ENCODE measurements at regions not wholly inside any gene's neighbourhood (a gene's known extent, or its start where the extent isn't known, plus 50 kb on each side); places are given as distances from the start of the nearest gene placed in this dataset.
"Not testable (repeated sequence)": the region's sequence is repeated elsewhere in the genome, so short reads cannot be mapped to it uniquely, and the experiment has no call there.

DNA sequence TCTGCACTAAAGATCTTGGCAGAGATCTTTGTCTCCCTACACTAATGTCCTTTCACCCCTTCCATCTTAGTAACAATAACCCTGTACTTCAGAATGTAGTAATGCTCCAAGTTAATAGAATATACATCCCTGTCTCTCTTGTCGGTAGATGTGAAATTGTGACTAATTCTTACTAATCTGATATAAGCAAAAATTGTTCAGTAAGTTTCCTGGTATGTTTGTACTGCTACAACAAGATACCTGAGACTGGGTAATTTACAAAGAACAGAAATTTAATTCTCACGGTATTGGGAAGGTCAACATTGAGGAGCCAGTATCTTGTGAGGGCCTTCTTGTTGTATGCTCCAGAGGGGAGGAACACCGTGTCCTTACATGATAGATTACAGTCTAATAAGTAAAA is 1686.6 kb upstream of the CDH9 start:
- no peak for FAIRE-seq

DNA sequence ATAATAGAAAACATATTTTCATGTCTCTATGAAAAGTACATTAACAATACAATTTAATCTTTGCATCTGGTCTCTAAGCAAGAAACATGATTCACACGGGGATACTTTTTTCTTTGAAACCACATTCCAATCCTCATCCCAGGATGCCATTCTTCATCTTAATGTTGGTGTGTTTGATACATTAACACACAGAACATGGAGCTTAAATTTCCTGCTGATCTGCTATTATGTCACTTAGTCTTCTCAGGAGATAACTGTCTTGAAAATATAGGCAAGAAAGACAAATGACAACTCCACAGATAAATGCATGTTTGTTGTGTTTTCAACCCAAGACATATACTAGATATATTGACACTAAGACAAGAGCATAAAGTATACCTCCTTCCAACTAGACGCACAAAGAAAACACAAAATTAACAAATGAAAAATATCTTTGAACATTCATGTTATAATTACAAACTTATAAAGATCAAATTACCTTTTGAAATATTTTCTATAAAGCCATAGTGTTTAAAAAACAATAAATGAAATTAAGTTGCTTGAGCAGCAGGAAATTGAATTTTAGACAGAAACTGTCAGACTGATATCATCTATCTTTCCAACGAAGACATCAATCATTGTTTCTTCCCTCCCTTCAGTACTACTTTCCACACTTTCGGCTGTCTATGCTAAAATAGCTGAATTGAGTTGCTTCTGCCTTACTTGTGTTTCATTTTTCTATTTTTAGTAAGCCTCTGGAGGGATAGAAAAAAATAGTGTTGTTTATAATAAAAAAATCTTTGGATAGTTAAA is 1676.7 kb upstream of the CDH9 start:
- no peak for FAIRE-seq

DNA sequence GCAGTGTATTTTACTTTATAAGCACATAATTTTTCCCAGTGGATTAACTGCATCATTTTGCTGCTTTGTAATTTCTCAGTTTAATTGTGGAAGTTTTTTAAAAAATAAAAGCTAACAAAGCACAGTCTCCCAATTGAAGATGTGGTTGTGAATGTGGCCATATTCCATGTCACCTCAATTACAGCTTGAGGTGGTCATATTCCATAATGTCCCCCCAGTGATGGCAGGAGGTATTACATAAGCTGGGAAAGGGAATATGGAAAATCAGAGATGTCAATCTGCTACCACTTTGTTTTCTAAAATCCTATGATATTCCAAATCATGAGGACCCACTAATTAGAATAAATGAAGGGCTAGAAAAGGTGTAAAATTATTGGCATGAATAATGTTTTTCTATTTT is 1672.0 kb upstream of the CDH9 start:
- no peak for FAIRE-seq

DNA sequence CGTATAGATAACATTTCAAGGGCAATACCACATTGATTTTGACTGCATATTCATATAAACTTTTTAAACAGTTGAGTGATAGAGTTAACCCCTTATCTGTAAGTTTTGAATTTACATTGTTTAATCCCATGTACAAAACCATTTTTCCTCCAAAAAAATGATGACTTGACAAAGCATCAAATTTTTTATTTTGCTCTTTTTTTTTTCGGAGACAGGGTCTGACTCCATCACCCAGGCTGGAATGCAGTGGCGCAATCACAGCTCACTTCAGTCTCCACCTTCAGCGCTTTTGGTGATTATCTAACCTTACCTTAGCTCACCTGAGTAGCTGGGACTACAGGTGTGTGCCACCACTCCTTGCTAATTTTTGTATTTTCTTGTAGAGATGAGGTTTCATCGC is 1670.1 kb upstream of the CDH9 start:
- FAIRE-seq: no peak

DNA sequence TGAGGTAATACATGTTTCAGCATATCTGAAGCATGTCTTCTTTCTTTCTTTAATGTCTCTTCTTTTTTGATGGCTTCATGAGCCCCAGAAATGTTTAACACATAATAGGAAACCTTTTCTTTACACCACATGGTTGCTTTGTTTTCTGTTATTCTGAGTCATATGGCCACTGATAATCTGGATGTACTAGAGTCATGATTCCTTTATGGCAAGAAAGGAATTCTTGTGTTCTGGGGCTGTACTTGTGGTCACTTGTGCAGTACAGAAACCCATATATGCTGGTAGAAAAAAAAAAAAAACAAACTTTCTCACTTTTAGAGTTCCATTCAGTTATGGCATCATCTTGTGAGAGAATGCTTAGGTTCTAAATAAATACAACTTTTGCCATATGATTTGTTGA is 1669.3 kb upstream of the CDH9 start:
- FAIRE-seq: no peak

DNA sequence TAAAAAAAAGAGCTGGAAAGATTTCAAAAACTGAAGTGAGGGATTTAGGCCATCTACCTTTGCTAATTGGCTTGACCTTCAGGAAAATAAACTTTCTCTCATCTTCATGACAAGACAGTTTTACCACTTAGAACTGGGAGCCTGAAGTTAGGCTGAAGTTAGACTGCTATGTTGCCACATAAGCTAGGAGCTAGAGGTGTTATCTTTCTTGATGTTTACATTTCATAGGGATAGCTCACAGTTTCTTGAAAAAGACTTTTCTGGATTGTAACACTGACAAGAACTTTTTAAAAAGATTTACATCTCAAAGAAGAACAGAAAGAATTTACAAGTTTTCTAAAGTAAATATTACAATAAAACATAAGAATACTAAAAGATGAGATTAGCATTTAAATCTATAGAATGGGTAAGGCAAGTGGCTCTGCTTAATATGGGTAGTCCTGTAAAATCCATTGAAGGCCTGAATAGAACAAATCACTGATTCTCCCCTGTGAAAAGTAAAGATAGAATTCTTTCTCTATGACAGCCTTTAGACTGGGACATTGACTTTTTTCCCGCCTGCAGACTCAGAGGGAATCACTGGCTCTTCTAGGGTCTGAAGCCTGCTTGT is 1665.4 kb upstream of the CDH9 start:
- no peak for FAIRE-seq

DNA sequence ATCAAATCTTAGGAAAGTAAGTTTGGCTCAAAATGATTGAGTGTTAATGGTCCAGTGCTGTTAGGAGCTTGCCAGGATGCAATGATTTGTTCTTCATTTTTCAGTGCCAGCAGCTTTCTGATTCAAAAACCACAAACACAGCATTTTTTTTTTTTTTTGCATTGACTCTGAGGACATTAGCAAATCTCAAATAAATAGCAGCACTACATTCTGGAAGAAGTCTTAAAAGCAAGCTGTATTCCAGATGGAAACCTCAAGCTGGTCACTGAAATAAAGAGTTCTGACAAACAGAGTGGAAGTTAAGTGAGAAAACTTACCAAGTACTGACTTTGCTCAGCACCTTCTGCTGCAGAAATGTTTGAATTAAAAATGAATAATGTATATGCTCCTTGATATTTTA is 1653.1 kb upstream of the CDH9 start:
- FAIRE-seq: no peak

DNA sequence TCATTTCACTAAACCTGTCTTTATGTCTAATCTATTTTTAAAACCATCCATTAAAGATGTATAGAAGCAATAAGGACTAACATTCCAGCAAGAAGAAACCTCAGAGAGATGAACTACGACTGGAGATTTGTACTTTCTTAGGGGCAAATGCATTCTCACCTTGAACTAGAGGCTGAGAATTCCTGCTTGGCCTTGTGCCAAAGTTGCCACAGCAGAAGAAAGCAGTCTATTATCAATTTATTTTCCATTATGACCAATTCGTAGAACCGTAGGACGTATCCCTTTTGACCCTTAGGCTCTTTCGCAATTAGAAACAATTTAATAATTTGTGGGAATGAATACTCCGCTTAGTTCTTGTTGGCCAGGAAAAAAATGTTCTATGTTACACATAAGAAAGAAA is 1647.4 kb upstream of the CDH9 start:
- no peak for FAIRE-seq

DNA sequence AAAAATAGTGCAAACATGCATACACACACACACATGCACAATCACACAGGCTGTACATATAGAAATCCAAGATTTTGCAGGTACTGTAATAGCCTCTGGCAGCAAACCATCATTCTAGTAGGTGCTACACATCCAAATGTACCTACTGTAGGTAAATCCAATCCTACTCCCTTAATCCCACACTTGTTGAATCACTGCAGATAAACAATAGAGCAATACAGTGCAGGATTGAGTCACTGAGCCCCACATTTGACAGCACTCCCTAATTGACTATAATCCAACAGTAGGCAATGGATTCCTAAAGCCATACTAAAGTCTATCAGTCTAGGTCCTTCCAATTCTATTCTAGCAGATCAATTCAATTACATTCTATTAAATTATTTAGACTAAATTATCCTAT is 1640.5 kb upstream of the CDH9 start:
- no peak for FAIRE-seq

DNA sequence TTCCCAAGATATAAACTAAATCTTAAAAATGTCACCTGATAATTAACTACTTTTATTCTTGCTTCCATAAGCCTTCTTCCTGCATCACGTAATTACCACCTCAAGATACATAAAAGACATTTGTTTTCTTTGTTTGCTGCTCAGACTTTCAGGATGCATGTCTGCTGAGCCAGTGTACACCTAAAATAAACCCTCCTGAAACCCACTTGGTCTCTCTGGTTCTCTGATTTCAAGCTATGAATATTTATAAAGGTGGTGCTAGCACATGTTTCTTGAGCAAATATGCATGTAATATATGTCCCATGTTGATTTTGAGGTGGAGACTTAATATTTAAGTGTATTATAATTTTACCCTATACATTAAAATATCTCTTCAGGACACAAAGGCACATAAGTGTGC is 1627.7 kb upstream of the CDH9 start:
- FAIRE-seq: no peak

DNA sequence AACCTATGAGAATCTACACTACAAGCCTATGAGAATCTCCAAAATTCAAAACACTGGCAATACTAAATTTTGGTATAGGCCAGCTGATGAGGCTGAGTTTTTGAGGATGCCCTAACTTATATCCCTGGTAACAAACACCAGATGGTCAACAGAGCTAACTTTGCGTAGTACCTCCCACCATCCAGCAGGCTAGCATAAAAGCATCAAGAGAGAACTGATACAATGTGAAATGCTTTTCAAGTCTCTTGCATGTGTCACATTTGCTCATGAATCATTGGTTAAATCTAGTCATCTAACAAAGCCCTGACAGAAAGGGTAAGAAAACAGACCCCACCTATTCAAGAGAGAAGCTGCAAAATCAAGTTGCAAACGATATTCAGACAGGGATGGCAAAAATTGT is 1609.7 kb upstream of the CDH9 start:
- no peak for FAIRE-seq

DNA sequence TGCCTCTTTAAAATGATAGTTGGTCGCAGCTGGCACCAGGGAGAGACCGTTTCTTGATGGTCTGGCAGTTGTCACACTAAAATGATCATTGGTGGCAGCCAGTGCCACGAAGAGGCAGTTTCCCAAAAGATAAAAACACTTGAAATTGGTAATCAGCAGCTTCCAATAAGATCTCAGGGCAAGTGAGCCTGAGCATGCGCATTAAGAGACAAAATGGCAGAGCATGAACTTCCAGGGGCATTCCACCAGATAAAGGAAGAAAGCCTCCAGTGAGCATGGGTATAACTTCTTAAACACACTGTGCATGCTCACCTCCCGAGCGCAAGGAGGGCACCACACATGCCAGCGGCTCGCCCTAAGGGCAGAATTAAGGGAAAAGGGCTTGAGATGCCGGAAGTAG is 1594.2 kb upstream of the CDH9 start:
- FAIRE-seq: no peak

DNA sequence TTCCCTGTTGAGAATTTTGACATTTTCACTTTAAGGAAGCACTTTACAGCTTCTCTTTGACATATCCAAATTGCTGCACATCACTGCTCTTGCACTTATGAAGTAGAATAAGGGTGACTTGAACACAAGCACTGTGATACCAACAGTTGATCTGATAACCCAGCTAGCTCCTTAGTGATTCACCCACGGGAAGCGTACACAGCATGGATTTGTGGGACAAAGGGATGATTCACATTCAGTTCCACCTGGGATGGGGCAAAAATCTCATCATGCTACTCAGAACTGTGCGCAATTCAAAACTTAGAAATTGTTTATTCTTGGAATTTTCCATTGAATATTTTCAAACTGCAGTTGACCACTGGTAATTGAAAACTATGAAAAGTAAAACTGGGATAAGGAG is 1565.5 kb upstream of the CDH9 start:
- FAIRE-seq: no peak

DNA sequence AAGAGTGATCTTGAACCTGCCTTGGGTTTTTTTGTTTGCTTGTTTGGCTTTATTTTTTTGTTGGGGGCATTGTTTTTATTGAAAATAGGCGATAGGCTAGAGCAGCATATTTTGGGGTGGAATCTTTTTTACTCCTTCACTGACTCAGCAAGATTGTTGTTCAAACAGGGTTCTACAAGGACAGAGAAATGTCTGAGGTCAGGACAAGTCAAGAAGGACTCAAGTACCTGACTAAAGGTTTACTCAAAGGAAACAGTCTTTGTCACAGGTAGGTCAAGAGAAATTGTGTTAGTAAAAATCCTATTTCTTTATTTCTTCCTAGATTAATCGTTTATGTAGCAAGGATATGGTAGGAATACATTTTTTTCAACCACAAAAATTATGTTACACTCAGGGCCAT is 1564.0 kb upstream of the CDH9 start:
- no peak for FAIRE-seq

DNA sequence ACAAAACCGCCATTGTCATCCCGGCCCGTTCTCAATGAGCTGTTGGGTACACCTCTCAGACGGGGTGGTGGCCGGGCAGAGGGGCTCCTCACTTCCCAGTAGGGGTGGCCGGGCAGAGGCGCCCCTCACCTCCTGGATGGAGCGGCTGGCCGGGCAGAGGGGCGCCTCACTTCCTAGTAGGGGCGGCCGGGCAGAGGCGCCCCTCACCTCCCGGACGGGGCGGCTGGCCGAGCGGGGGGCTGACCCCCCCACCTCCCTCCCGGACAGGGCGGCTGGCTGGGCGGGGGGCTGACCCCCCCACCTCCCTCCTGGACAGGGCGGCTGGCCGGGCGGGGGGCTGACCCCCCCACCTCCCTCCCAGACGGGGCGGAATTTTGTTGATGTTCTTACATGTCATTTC is 1558.3 kb upstream of the CDH9 start:
- FAIRE-seq: not testable (repeated sequence)

DNA sequence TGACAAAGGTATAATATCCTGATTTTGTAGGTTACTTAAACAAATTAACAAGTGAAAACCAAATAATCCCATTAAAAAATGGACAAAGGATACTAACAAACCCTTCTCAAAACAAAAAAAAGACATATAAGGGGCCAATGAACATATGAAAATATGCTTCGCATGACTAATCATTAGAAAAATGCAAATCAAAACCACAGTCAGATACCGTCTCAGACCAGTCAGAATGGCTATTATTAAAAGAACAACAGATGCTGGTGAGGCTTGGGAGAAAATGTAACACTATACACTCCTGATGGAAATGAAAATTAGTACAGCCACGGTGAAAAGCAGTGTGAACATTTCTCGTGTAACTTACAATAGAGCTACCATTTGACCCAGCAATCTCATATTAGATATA is 1542.2 kb upstream of the CDH9 start:
- no peak for FAIRE-seq

DNA sequence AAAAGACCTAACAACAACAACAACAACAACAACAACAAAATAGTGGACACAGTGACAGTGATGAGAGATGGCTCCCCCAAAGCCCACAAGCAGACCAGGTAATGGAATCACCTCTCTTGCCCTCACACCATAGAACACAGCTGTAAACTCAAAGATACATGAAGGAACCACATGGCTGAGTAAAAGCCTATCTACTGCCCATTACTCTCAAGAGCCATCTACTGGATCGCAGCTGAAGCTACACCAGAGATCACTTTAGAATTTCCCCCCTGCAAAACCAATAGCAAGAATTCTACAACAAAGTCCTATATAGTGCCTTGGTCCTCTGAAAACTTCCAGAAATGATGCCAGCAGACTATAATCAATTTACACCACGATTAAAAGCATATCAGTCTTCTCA is 1537.6 kb upstream of the CDH9 start:
- FAIRE-seq: no peak

DNA sequence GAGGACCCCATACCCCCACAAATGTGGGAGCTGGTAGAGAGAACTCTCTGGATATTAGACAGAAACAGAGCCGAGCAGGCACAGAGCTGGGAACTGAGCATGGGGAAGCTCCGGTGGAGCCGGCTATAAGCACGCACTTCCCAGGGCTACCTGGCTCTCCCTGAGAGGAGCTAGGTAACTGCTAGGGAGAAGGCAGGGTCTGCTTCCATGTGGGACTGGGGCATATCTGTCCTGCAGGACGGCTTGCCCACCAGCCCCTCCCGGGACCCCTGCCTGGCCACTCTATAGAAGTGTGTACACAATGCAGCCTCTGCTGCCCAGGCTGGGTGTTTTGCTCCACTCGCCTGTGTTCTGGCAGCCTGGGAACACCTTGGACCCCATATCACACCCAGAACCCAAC is 1537.0 kb upstream of the CDH9 start:
- FAIRE-seq: no peak

DNA sequence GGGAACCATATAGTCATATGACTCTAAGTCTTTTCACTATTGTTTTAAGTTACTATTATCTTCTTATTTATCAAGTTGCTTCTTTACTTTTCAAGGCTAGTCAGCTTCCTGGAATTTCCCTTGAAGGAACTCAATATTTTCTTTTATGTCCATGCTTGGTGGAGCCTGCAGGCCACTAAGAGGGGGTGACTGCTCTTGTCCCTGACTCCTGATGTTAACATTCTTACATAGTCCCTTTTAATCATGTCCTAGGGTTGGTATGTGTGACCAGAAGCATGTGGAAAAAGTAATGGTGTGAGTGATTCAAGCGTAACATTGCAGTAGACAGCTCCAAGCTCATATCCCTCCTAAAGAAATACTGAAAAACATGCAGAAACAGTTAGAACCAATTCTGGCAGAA is 1536.2 kb upstream of the CDH9 start:
- no peak for FAIRE-seq

DNA sequence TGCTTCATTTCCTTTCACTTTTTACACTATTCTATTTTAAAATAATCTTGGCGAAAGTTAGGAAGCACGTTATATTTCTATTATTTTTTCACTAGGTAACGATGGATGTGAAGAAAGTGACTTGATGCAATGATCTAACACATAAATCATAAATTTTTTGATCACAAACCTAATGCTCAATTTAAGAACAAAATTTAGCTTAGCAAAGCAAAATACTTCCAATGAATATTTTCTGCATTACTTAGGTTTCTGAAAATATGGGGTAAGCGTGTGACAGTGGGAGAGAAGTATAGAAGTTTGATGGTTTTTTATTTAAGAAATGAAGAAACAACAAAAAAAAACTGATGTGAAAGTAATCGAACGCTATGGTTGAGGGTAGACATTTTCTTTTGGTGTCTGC is 1528.7 kb upstream of the CDH9 start:
- no peak for FAIRE-seq

DNA sequence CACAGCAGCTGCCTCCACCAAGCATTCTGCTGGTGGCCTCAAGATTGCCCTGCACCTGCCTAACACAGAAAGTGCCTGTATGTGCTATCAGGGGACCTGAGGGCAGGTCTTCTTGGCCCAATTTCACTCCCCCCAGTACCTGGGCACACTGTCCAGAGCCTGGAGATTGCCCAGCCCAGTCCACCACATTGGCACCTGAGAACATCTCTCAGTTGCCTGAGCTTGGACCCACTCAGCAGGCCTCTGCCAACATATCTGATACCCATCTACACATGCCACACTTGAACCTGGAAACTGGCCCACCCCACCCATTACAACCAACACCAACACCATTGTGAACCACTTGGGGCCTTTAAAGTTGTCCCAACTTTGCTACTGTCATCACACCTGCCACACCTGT is 1523.1 kb upstream of the CDH9 start:
- FAIRE-seq: no peak

DNA sequence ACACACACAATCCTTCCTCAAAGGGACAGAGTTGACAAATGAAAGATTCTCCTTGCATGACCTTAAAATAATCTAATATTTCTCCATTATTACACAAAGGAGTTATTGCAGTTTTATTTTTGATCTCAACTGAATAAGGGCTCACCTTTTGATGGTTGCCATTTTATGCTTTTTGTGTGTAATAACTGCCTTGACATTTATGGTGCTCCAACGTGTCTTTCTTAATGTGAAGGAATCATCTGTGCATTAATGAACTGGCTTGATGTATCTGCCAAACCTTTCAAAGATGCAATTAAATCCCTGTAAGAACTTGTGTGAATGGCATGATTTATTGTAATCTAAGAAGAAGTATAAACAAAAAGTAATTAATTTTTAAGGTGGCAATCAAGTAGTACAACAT is 1519.8 kb upstream of the CDH9 start:
- FAIRE-seq: no peak

DNA sequence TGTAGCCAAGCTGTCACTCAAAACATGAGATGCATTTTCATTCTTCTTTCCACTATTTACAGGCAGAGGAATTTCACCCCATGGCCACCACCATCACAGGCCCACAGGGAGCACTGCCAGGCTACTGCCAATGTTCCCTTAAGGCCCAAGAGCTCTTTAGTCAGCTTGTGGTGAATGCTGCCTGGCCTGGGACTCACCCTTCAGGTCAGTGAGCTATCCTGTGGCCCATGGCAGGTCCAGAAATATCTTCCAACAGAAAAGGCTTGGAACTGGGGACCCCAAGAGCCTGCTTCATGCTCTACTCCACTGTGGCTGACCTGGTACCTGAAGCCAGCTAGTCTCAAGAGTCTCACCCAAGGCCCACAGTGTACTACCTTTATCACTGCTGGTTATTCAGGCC is 1518.7 kb upstream of the CDH9 start:
- FAIRE-seq: no peak

DNA sequence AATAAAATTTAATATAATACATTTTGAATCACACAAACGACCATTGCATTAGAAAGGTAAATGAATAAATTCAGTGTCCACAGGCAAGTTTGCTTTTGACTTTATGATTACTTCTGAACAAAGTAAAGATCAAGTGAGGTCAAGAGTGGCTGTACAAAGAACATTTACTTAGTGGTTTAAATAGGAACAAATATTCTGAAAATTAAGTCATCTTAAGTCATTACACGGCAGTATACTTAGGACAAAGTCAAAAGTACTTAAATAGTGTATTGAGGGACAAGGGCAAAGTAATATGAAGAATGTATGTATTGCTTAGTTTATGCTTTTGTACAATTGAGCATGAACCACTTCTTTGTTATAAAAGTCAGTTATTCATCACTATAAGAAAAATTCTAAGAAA is 1511.2 kb upstream of the CDH9 start:
- no peak for FAIRE-seq

DNA sequence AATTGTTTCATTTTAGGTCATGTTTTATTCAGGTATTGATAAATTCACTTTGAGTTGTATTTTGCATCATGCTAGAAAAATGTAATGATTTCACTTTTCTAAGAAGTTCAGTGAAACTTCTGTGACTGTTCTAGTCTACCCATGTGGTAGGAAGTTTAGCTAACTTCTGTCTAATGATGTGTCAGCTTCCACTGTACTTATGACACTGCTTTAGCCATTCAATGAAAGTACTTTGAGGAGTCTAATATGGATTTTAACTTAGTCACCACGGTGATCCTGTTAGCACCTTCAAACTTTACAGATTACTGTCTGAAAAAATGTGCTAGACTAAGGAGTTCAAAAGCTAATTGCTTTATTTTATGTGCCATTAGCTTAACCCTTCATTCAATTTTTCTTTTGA is 1510.5 kb upstream of the CDH9 start:
- no peak for FAIRE-seq

All from G401.6 (cell line).